ENCODE measurements at regions not wholly inside any gene's neighbourhood (a gene's known extent, or its start where the extent isn't known, plus 50 kb on each side); places are given as distances from the start of the nearest gene placed in this dataset.

GRCh38 chr3:56969851-56970250 lies 90.6 kb upstream of the SPATA12 start:
- H3K4me3 ChIP-seq (ENCODE audit: low read depth, low read length): no peak overlapping the region
- no peak for TF ChIP-seq CTCF (IDR thresholded peaks at IDR 0.05; ENCODE audit: borderline replicate concordance, insufficient read depth, low read depth, low read length)

DNA sequence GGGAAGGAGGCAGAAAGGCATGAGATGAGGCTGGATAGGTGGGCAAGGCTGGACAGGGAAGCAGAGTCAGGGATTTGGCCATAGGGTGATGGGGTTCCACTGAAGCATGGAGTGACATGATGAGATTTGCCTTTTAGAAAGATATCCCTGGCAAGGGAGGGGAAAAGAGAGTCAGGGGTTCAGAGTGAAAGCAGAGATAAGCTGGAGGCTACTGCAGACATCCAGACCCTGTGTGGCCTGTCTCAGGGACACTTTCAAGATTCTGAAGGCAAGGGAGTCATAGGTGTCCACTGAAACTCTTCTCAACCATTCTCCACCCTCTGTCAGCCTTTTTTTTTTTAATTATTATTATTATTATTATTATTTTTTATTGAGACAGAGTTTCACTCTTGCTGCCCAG lies 94.0 kb upstream of the SPATA12 start:
- H3K4me3 ChIP-seq (ENCODE audit: low read depth, low read length): no peak overlapping the region
- no peak for TF ChIP-seq CTCF (IDR thresholded peaks at IDR 0.05; ENCODE audit: borderline replicate concordance, insufficient read depth, low read depth, low read length)

DNA sequence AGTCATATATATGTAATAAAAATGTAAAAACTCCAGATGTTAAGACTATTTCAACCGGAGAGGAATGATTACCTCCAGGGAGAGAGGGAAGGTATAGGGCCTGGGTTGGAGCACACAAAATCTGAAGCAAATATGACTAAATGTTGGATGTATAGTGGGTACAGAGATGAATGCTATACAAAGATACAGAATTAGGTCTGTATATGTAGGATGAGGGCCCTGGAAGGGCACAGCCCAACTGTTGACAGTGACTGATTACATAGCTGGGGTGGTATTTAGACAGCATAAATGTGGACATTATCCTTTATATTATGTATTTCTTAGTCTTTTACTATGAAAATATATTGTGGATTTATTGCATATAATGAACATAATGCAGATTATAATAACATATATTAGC lies 94.4 kb upstream of the SPATA12 start:
- H3K4me3 ChIP-seq (ENCODE audit: low read depth, low read length): no peak overlapping the region
- TF ChIP-seq CTCF (IDR thresholded peaks at IDR 0.05; ENCODE audit: borderline replicate concordance, insufficient read depth, low read depth, low read length): no peak

GRCh38 chr3:56962922-56963321 lies 97.5 kb upstream of the SPATA12 start:
- no peak overlapping the region for H3K4me3 ChIP-seq (ENCODE audit: low read depth, low read length)
- no peak for TF ChIP-seq CTCF (IDR thresholded peaks at IDR 0.05; ENCODE audit: borderline replicate concordance, insufficient read depth, low read depth, low read length)

DNA sequence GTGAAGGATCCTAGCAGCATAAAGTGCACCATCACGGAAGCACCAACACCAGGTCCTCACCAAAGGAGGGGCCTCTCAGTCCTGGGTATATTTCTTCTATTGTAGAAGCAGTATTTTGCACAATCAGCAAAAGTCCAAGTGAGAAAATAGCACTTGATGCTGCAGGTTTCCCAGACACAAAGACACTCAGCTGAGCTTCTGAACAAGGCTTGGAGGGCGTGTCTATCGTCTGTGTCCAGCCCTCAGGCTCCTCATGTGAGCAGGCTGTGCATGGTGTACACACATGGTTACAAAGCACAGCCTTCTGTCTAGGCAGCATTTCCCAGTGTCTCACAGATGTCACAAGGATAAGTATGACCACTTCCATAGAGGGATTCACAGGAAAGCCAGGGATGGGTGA lies 98.3 kb upstream of the SPATA12 start:
- TF ChIP-seq CTCF (IDR thresholded peaks at IDR 0.05; ENCODE audit: borderline replicate concordance, insufficient read depth, low read depth, low read length): no peak
- H3K4me3 ChIP-seq (ENCODE audit: low read depth, low read length): no peak overlapping the region

DNA sequence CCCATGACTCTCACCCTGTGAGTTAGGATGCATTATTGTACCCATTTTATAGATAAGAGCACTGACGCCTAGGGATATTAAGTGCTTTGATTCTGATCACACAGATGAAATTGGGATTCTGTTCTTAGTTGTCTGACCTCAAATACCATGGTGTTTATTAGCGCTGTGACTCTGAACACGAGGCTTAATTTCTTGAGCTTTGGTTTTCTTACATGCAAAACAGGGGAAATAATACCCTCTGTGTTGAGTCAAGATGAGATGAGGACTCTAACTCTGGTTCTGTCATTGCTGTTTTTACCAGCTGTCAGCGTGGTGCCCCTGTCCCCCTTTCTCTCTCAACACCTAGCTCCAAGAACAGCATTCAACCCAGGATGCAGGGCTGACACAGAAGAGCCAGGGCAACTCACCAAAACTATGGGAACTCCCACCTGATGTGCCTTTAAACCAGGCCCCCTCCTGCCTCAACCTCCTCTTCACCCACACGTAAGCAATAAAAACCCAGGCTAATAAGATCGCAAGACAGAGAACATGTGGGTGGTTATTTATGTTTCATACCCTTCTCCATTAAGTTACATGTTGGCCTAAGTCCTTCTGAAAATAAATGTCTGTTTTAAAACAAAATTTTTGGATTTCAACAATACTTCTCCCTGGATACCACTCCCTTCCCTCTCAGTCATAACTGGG lies 100.1 kb upstream of the SPATA12 start:
- no peak for TF ChIP-seq CTCF (IDR thresholded peaks at IDR 0.05; ENCODE audit: borderline replicate concordance, insufficient read depth, low read depth, low read length)
- no peak overlapping the region for H3K4me3 ChIP-seq (ENCODE audit: low read depth, low read length)

DNA sequence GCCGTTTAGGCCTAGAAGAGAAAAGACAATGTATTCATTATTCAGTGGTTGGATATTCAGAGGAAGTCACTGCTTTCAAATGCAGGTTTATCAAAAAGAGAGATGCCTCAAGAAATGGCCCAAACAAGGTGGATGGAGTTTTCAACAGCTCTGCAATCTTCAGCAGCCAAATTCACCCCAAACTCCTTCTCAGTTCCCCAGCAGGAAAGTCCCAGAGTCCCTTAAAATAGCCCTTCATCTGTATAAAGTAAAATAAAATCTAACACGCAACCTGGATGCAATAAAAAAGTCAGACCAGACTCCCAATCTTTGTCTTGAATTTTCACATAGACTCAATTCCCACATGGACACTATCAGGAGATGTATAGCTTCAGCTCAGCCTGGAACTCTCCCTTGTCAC lies 101.6 kb upstream of the SPATA12 start:
- H3K4me3 ChIP-seq (ENCODE audit: low read depth, low read length): no peak overlapping the region
- TF ChIP-seq CTCF (IDR thresholded peaks at IDR 0.05; ENCODE audit: borderline replicate concordance, insufficient read depth, low read depth, low read length): no peak
